Right atrium auricular region (tissue), 2 donors: ENCODE measurements at regions not wholly inside any gene's neighbourhood (a gene's known extent, or its start where the extent isn't known, plus 50 kb on each side); places are given as distances from the start of the nearest gene placed in this dataset.

ENCODE experiments used
- DNase-seq: peaks from one replicate; pipeline ENCODE4 v3.0.0-alpha.2; 2019; ENCODE audit warnings: low spot score
- H3K27ac ChIP-seq, 2 donors: fragments of 200-600 bp; sonication (generic); 1 replicate in 1 of 2; 2 replicates in 1 of 2; pipeline ENCODE4 v1.5.1; 2016 to 2019
- H3K27me3 ChIP-seq, 2 donors: fragments of 200-600 bp; sonication (generic); one replicate each; pipeline versions ENCODE4 v1.5.1 to v1.6.0; 2017 to 2019
- H3K36me3 ChIP-seq: fragments of 200-600 bp; sonication (generic); one replicate; pipeline ENCODE4 v1.5.1; 2016
- H3K4me1 ChIP-seq, 2 donors: fragments of 200-600 bp; sonication (generic); one replicate each; pipeline versions ENCODE4 v1.5.1 to v1.6.0; 2017 to 2019
- H3K4me3 ChIP-seq, 2 donors: fragments of 200-600 bp; sonication (generic); 1 replicate in 1 of 2; 2 replicates in 1 of 2; pipeline ENCODE4 v1.5.1; 2017 to 2019; ENCODE audit warnings: mild to moderate bottlenecking in 1 of 2, moderate library complexity in 1 of 2
- H3K9me3 ChIP-seq, 2 donors: fragments of 200-600 bp; sonication (generic); one replicate each; pipeline ENCODE4 v1.5.1; 2019
- CTCF ChIP-seq, 2 donors: fragments of 200-600 bp; sonication (generic); IDR thresholded peaks; one replicate each; pipeline ENCODE4 v1.5.1; 2019; ENCODE audit warnings: antibody characterized with exemption in 2 of 2

GRCh38 chr18:30208546-30208945 is 834.0 kb downstream of the DSC3 start:
- H3K4me1 ChIP-seq: no peaks in the 10 kb centered on the region
- DNase-seq: no peak
- H3K4me3 ChIP-seq: no peak overlapping the region
- no peaks in the 10 kb centered on the region for H3K36me3 ChIP-seq
- H3K27ac ChIP-seq: no peak overlapping the region
- TF ChIP-seq CTCF (IDR thresholded peaks at IDR 0.05): no peak
- no peaks in the 10 kb centered on the region for H3K9me3 ChIP-seq
- no peaks in the 10 kb centered on the region for H3K27me3 ChIP-seq

GRCh38 chr18:30192216-30192615 is 850.3 kb downstream of the DSC3 start:
- H3K36me3 ChIP-seq: no peaks in the 10 kb centered on the region
- no peak for TF ChIP-seq CTCF (IDR thresholded peaks at IDR 0.05)
- no peak overlapping the region for H3K27ac ChIP-seq
- DNase-seq: no peak
- no peaks in the 10 kb centered on the region for H3K4me1 ChIP-seq
- peaks cover 0 to 13% of the 10 kb centered on the region in 2 donors for H3K9me3 ChIP-seq
- no peaks in the 10 kb centered on the region for H3K27me3 ChIP-seq
- H3K4me3 ChIP-seq: no peak overlapping the region

- H3K9me3 ChIP-seq: peaks cover 0 to 6% of the 10 kb centered on the region in 2 donors
- H3K27ac ChIP-seq: no peak overlapping the region
- H3K27me3 ChIP-seq: no peaks in the 10 kb centered on the region
- no peak overlapping the region for H3K4me3 ChIP-seq
- TF ChIP-seq CTCF (IDR thresholded peaks at IDR 0.05): no peak
- no peak for DNase-seq
- no peaks in the 10 kb centered on the region for H3K36me3 ChIP-seq
- H3K4me1 ChIP-seq: no peaks in the 10 kb centered on the region
These were observed 856.3 kb downstream of the DSC3 start for GRCh38 chr18:30186245-30186644.

GRCh38 chr18:30177056-30177455 is 865.5 kb downstream of the DSC3 start:
- no peaks in the 10 kb centered on the region for H3K36me3 ChIP-seq
- H3K4me1 ChIP-seq: no peaks in the 10 kb centered on the region
- H3K4me3 ChIP-seq: no peak overlapping the region
- DNase-seq: no peak
- no peak overlapping the region for H3K27ac ChIP-seq
- TF ChIP-seq CTCF (IDR thresholded peaks at IDR 0.05): no peak
- H3K9me3 ChIP-seq: no peaks in the 10 kb centered on the region
- no peaks in the 10 kb centered on the region for H3K27me3 ChIP-seq

- no peaks in the 10 kb centered on the region for H3K9me3 ChIP-seq
- no peaks in the 10 kb centered on the region for H3K27me3 ChIP-seq
- DNase-seq: no peak
- H3K36me3 ChIP-seq: no peaks in the 10 kb centered on the region
- no peaks in the 10 kb centered on the region for H3K4me1 ChIP-seq
- no peak overlapping the region for H3K27ac ChIP-seq
- TF ChIP-seq CTCF (IDR thresholded peaks at IDR 0.05): no peak
- no peak overlapping the region for H3K4me3 ChIP-seq
These were observed 866.8 kb downstream of the DSC3 start for GRCh38 chr18:30175621-30176225.

GRCh38 chr18:30175061-30175574 is 867.4 kb downstream of the DSC3 start:
- H3K4me3 ChIP-seq: no peak overlapping the region
- DNase-seq: no peak
- H3K27ac ChIP-seq: no peak overlapping the region
- no peak for TF ChIP-seq CTCF (IDR thresholded peaks at IDR 0.05)
- H3K36me3 ChIP-seq: no peaks in the 10 kb centered on the region
- H3K4me1 ChIP-seq: no peaks in the 10 kb centered on the region
- no peaks in the 10 kb centered on the region for H3K27me3 ChIP-seq
- H3K9me3 ChIP-seq: no peaks in the 10 kb centered on the region
